ENCODE measurements at regions not wholly inside any gene's neighbourhood (a gene's known extent, or its start where the extent isn't known, plus 50 kb on each side); places are given as distances from the start of the nearest gene placed in this dataset.

DNA sequence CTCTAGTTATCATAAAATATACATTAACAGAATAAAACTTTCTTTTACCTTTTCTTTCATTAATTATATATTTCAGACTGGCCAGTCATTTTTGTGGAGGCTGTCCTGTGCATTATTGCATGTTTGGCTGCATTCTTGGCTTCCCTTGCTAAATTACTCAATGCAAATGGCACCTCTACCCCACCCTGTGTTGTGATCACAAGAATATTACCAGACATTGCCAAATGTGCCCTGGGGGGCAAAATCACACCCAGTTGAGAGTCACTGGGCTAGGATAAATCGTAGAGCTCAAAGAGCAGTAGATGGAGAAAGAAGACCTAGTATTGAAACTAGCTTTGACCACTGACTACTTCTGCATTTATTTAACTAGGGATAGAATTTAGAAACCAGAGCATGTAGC lies 1257.8 kb upstream of the TENM4 start (continued):
- TF ChIP-seq, protein P1, sequence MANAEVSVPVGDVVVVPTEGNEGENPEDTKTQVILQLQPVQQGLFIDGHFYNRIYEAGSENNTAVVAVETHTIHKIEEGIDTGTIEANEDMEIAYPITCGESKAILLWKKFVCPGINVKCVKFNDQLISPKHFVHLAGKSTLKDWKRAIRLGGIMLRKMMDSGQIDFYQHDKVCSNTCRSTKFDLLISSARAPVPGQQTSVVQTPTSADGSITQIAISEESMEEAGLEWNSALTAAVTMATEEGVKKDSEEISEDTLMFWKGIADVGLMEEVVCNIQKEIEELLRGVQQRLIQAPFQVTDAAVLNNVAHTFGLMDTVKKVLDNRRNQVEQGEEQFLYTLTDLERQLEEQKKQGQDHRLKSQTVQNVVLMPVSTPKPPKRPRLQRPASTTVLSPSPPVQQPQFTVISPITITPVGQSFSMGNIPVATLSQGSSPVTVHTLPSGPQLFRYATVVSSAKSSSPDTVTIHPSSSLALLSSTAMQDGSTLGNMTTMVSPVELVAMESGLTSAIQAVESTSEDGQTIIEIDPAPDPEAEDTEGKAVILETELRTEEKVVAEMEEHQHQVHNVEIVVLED (CRISPR knock-in tag; IDR thresholded peaks at IDR 0.05; ENCODE audit: borderline replicate concordance): no peak
- TF ChIP-seq ZNF772 (CRISPR knock-in tag; IDR thresholded peaks at IDR 0.05): no peak

DNA sequence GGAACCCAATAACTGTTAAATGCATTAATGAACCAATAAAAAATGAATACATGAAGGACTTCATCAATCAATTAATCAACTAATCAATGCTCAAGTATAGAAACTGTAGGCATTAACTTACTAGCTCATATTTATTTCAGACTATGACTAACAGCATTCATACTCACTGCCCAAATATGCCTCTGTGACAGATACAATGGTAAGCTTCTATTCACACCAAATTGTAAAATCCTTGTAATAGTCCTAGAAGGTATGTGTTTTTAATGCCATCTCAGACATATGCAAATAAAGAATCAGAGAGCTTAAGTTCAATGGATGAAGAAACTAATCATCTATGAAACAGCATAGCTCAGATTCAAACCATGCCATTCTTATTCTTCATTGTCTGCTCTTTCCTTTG lies 1253.6 kb upstream of the TENM4 start:
- H3K27ac ChIP-seq (ENCODE audit: extremely low read length, insufficient read depth, low read length): no peak overlapping the region
- ATAC-seq: no peak
- POLR2A ChIA-PET: no interaction called here
- TF ChIP-seq NR2F6 (IDR thresholded peaks at IDR 0.05): no peak
- TF ChIP-seq NR2F6 (CRISPR knock-in tag; IDR thresholded peaks at IDR 0.05): no peak
- no peak for TF ChIP-seq ZFP37 (CRISPR knock-in tag; IDR thresholded peaks at IDR 0.05; ENCODE audit: borderline replicate concordance)
- no peak for TF ChIP-seq ZSCAN25 (CRISPR knock-in tag; IDR thresholded peaks at IDR 0.05)
- TF ChIP-seq ZNF44 (CRISPR knock-in tag; IDR thresholded peaks at IDR 0.05): no peak
- TF ChIP-seq, protein P2, sequence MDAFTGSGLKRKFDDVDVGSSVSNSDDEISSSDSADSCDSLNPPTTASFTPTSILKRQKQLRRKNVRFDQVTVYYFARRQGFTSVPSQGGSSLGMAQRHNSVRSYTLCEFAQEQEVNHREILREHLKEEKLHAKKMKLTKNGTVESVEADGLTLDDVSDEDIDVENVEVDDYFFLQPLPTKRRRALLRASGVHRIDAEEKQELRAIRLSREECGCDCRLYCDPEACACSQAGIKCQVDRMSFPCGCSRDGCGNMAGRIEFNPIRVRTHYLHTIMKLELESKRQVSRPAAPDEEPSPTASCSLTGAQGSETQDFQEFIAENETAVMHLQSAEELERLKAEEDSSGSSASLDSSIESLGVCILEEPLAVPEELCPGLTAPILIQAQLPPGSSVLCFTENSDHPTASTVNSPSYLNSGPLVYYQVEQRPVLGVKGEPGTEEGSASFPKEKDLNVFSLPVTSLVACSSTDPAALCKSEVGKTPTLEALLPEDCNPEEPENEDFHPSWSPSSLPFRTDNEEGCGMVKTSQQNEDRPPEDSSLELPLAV (CRISPR knock-in tag; conservative IDR thresholded peaks at IDR 0.05; ENCODE audit: low read depth): no peak
- TF ChIP-seq, protein P3, sequence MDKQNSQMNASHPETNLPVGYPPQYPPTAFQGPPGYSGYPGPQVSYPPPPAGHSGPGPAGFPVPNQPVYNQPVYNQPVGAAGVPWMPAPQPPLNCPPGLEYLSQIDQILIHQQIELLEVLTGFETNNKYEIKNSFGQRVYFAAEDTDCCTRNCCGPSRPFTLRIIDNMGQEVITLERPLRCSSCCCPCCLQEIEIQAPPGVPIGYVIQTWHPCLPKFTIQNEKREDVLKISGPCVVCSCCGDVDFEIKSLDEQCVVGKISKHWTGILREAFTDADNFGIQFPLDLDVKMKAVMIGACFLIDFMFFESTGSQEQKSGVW (CRISPR knock-in tag; IDR thresholded peaks at IDR 0.05; ENCODE audit: borderline replicate concordance): no peak
- TF ChIP-seq, protein P4, sequence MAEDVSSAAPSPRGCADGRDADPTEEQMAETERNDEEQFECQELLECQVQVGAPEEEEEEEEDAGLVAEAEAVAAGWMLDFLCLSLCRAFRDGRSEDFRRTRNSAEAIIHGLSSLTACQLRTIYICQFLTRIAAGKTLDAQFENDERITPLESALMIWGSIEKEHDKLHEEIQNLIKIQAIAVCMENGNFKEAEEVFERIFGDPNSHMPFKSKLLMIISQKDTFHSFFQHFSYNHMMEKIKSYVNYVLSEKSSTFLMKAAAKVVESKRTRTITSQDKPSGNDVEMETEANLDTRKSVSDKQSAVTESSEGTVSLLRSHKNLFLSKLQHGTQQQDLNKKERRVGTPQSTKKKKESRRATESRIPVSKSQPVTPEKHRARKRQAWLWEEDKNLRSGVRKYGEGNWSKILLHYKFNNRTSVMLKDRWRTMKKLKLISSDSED (CRISPR knock-in tag; IDR thresholded peaks at IDR 0.05): no peak
- no peak for TF ChIP-seq ERF (CRISPR knock-in tag; IDR thresholded peaks at IDR 0.05)
- TF ChIP-seq, protein P5, sequence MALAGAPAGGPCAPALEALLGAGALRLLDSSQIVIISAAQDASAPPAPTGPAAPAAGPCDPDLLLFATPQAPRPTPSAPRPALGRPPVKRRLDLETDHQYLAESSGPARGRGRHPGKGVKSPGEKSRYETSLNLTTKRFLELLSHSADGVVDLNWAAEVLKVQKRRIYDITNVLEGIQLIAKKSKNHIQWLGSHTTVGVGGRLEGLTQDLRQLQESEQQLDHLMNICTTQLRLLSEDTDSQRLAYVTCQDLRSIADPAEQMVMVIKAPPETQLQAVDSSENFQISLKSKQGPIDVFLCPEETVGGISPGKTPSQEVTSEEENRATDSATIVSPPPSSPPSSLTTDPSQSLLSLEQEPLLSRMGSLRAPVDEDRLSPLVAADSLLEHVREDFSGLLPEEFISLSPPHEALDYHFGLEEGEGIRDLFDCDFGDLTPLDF (CRISPR knock-in tag; IDR thresholded peaks at IDR 0.05): no peak
- TF ChIP-seq JDP2 (CRISPR knock-in tag; IDR thresholded peaks at IDR 0.05; ENCODE audit: borderline replicate concordance): no peak
- no peak for TF ChIP-seq MEIS1 (CRISPR knock-in tag; IDR thresholded peaks at IDR 0.05; ENCODE audit: borderline replicate concordance)
- TF ChIP-seq, protein P6, sequence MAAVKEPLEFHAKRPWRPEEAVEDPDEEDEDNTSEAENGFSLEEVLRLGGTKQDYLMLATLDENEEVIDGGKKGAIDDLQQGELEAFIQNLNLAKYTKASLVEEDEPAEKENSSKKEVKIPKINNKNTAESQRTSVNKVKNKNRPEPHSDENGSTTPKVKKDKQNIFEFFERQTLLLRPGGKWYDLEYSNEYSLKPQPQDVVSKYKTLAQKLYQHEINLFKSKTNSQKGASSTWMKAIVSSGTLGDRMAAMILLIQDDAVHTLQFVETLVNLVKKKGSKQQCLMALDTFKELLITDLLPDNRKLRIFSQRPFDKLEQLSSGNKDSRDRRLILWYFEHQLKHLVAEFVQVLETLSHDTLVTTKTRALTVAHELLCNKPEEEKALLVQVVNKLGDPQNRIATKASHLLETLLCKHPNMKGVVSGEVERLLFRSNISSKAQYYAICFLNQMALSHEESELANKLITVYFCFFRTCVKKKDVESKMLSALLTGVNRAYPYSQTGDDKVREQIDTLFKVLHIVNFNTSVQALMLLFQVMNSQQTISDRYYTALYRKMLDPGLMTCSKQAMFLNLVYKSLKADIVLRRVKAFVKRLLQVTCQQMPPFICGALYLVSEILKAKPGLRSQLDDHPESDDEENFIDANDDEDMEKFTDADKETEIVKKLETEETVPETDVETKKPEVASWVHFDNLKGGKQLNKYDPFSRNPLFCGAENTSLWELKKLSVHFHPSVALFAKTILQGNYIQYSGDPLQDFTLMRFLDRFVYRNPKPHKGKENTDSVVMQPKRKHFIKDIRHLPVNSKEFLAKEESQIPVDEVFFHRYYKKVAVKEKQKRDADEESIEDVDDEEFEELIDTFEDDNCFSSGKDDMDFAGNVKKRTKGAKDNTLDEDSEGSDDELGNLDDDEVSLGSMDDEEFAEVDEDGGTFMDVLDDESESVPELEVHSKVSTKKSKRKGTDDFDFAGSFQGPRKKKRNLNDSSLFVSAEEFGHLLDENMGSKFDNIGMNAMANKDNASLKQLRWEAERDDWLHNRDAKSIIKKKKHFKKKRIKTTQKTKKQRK (IDR thresholded peaks at IDR 0.05; ENCODE audit: low read length): no peak

More for the DNA sequence above, 1253.6 kb upstream of the TENM4 start:
- DNase-seq (ENCODE audit: low spot score) (no peak), FAIRE-seq (no peak)
- Histone ChIP-seq H3K4me3 (replicated peaks in 1 of 3; ENCODE audit: insufficient read depth in 1 of 3, low read depth in 2 of 3, low read length in 3 of 3) (no peak overlapping the region), H3K4me1 (ENCODE audit: insufficient read depth, low read length) (no peaks in the 10 kb centered on the region), H3K27me3 (ENCODE audit: control insufficient read depth in 1 of 2, insufficient read depth in 2 of 2, low read length in 2 of 2) (no peaks in the 10 kb centered on the region), H3K9ac (ENCODE audit: insufficient read depth, low read depth, low read length) (no peak overlapping the region), H3K36me3 (replicated peaks in 1 of 2; ENCODE audit: control insufficient read depth in 1 of 2, insufficient read depth in 2 of 2, low read length in 2 of 2) (no peaks in the 10 kb centered on the region), H3K79me2 (ENCODE audit: insufficient read depth, low read length) (no peaks in the 10 kb centered on the region), H4K20me1 (ENCODE audit: insufficient read depth, low read length) (no peaks in the 10 kb centered on the region), H3K4me2 (ENCODE audit: low read depth, low read length) (no peak overlapping the region), H3K9me3 (ENCODE audit: low read length) (no peaks in the 10 kb centered on the region), H2AFZ (ENCODE audit: low read length) (no peak overlapping the region)
- CTCF ChIA-PET (ENCODE audit: low intra/inter-chr PET ratio, low total read pairs): no interaction called here
- in situ Hi-C loops (cut with HindIII; ENCODE audit: extremely low pct_ligation_motif_present, low pct_unique_long_range_greater_than_20kb): no loop called here
- no TSS peak for BruUV-seq (replicated peaks)
- intact Hi-C loops (cut with micrococcal nuclease; ENCODE audit: unreplicated experiment): no loop called here
